Vagina (tissue), 2 donors: ENCODE measurements at regions not wholly inside any gene's neighbourhood (a gene's known extent, or its start where the extent isn't known, plus 50 kb on each side); places are given as distances from the start of the nearest gene placed in this dataset.

Experiments
- DNase-seq, 2 donors: peaks; one replicate each; pipeline ENCODE4 v3.0.0-alpha.2; 2017; ENCODE audit errors: extremely low spot score in 2 of 2
- H3K27ac ChIP-seq: fragments of 200-600 bp; sonication (generic); one replicate; pipeline ENCODE4 v1.5.1; 2019
- H3K27me3 ChIP-seq: fragments of 200-600 bp; sonication (generic); one replicate; pipeline ENCODE4 v1.5.1; 2019
- H3K36me3 ChIP-seq, 2 donors: fragments of 200-600 bp; sonication (generic); one replicate each; pipeline ENCODE4 v1.5.1; 2017 to 2019
- H3K4me1 ChIP-seq: fragments of 200-600 bp; sonication (generic); one replicate; pipeline ENCODE4 v1.5.1; 2019
- H3K4me3 ChIP-seq, 2 donors: fragments of 200-600 bp; sonication (generic); 1 replicate in 1 of 2; 2 replicates in 1 of 2; pipeline ENCODE4 v1.5.1; 2016 to 2019
- H3K9me3 ChIP-seq: fragments of 200-600 bp; sonication (generic); one replicate; pipeline ENCODE4 v1.5.1; 2019
- CTCF ChIP-seq, 3 experiments: fragments of 450-650 bp in 2 of 3; fragments of 200-600 bp in 1 of 3; sonication (generic) in 1 of 3; IDR thresholded peaks; one replicate each; pipeline ENCODE4 v1.5.1; 2017 to 2019; ENCODE audit warnings: antibody characterized with exemption in 3 of 3, mild to moderate bottlenecking in 2 of 3, moderate library complexity in 2 of 3
- POLR2A ChIP-seq, 2 donors: fragments of 450-650 bp; IDR thresholded peaks; one replicate each; pipeline ENCODE4 v1.6.1; 2017; ENCODE audit warnings: antibody characterized with exemption in 2 of 2, mild to moderate bottlenecking in 2 of 2, moderate library complexity in 2 of 2
- POLR2AphosphoS5 ChIP-seq, 2 donors: sonication (generic); formaldehyde crosslinking; IDR thresholded peaks; one replicate each; pipeline ENCODE4 v1.9.0; 2017; ENCODE audit warnings: antibody characterized with exemption in 2 of 2, mild to moderate bottlenecking in 2 of 2, low read depth in 1 of 2; ENCODE audit not compliant: insufficient read depth in 1 of 2
- intact Hi-C: fragments of 100-400 bp; cut with DNase I; formaldehyde crosslinking; loops from one replicate; pipeline ENCODE4 v1.15.1; 2023

GRCh38 chr12:125382926-125383325, 317.7 kb downstream of the AACS start:
- Histone ChIP-seq H3K27me3 (no peaks in the 10 kb centered on the region), H3K4me3 (no peak overlapping the region), H3K4me1 (no peaks in the 10 kb centered on the region), H3K9me3 (no peaks in the 10 kb centered on the region), H3K36me3 (no peaks in the 10 kb centered on the region), H3K27ac (no peak overlapping the region)
- TF ChIP-seq POLR2AphosphoS5 (IDR thresholded peaks at IDR 0.05; ENCODE audit: insufficient read depth in 1 of 2, low read depth in 1 of 2) (no peak), POLR2A (IDR thresholded peaks at IDR 0.05) (no peak), CTCF (IDR thresholded peaks at IDR 0.05) (no peak)
- intact Hi-C loops, result no loop called here
- DNase-seq, result peak in 1 of 2 donors; percentile 52

- Histone ChIP-seq H3K27ac (no peak overlapping the region), H3K36me3 (no peaks in the 10 kb centered on the region), H3K27me3 (no peaks in the 10 kb centered on the region), H3K4me3 (no peak overlapping the region), H3K4me1 (no peaks in the 10 kb centered on the region), H3K9me3 (no peaks in the 10 kb centered on the region)
- intact Hi-C loops, result no loop called here
- DNase-seq, result no peak
- TF ChIP-seq POLR2A (IDR thresholded peaks at IDR 0.05), result no peak
- TF ChIP-seq POLR2AphosphoS5 (IDR thresholded peaks at IDR 0.05; ENCODE audit: insufficient read depth in 1 of 2, low read depth in 1 of 2), result no peak
Measured at GRCh38 chr12:125386652-125387051, 321.4 kb downstream of the AACS start.

DNA sequence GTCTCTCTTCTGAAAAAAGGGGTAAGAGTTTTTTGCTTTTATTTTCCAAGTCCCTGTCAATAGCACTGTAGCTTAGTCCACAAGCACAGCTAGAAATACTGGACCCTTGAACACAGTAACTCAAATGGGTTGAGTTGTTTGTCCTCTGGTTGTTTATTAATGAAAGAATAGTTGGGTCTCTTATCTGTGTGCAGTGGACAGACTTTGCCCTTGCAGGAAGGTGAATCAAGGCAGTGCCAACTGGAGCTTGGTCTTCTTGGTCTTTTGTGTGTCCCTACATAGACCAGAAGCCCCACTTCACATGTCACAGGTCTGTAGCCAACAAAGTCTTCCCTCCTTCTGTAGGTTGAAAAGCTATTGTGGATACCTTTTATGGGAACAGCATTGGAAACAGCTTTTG, 322.0 kb downstream of the AACS start:
- Histone ChIP-seq H3K9me3 (no peaks in the 10 kb centered on the region), H3K27ac (no peak overlapping the region), H3K4me1 (no peaks in the 10 kb centered on the region), H3K27me3 (no peaks in the 10 kb centered on the region), H3K4me3 (no peak overlapping the region), H3K36me3 (no peaks in the 10 kb centered on the region)
- TF ChIP-seq POLR2A (IDR thresholded peaks at IDR 0.05) (no peak), CTCF (IDR thresholded peaks at IDR 0.05) (no peak), POLR2AphosphoS5 (IDR thresholded peaks at IDR 0.05; ENCODE audit: insufficient read depth in 1 of 2, low read depth in 1 of 2) (no peak)
- no peak for DNase-seq
- intact Hi-C loops, result no loop called here

DNA sequence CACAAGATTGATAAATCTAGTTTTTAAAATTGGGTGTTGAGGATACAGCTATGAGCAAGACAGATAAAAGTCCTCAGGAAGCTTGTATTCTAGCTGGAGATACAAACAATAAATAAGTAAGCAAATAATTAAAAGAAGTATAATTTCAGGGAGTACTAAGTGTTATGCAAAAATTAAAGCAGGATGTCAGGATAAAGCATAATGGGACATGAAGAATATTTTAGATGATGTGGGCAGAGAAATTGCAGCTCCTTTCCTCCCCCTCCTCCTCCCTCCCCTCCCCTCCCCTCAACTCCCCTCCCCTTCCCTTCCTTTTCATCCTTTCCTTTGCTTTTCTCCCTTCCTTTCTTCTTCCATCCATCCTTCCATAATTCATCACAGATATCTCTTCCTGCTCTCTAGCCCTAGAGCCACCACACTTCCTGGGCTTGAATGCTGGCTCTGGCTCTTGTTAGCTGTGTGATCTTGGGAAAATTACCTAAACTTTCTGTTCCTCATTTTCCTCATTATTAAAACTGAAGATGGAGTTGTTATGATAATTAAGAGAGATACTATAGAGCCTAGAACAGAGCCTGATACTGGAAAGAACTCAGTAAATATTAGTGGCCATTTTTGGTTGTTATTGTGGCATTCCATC, 323.9 kb downstream of the AACS start:
- Histone ChIP-seq H3K27ac (no peak overlapping the region), H3K9me3 (no peaks in the 10 kb centered on the region), H3K4me1 (no peaks in the 10 kb centered on the region), H3K36me3 (no peaks in the 10 kb centered on the region), H3K4me3 (no peak overlapping the region), H3K27me3 (no peaks in the 10 kb centered on the region)
- intact Hi-C loops, result no loop called here
- DNase-seq, result no peak
- no peak for TF ChIP-seq POLR2A (IDR thresholded peaks at IDR 0.05)
- no peak for TF ChIP-seq POLR2AphosphoS5 (IDR thresholded peaks at IDR 0.05; ENCODE audit: insufficient read depth in 1 of 2, low read depth in 1 of 2)
- no peak for TF ChIP-seq CTCF (IDR thresholded peaks at IDR 0.05)

GRCh38 chr12:125393569-125393968, 328.3 kb downstream of the AACS start:
- Histone ChIP-seq H3K4me3 (no peak overlapping the region), H3K27ac (no peak overlapping the region), H3K9me3 (no peaks in the 10 kb centered on the region), H3K4me1 (no peaks in the 10 kb centered on the region), H3K36me3 (no peaks in the 10 kb centered on the region), H3K27me3 (no peaks in the 10 kb centered on the region)
- intact Hi-C loops, result no loop called here
- DNase-seq, result no peak
- no peak for TF ChIP-seq CTCF (IDR thresholded peaks at IDR 0.05)
- TF ChIP-seq POLR2A (IDR thresholded peaks at IDR 0.05), result no peak
- TF ChIP-seq POLR2AphosphoS5 (IDR thresholded peaks at IDR 0.05; ENCODE audit: insufficient read depth in 1 of 2, low read depth in 1 of 2), result no peak
